ENCODE measurements at regions not wholly inside any gene's neighbourhood (a gene's known extent, or its start where the extent isn't known, plus 50 kb on each side); places are given as distances from the start of the nearest gene placed in this dataset.
"Not testable (repeated sequence)": the region's sequence is repeated elsewhere in the genome, so short reads cannot be mapped to it uniquely, and the experiment has no call there.

DNA sequence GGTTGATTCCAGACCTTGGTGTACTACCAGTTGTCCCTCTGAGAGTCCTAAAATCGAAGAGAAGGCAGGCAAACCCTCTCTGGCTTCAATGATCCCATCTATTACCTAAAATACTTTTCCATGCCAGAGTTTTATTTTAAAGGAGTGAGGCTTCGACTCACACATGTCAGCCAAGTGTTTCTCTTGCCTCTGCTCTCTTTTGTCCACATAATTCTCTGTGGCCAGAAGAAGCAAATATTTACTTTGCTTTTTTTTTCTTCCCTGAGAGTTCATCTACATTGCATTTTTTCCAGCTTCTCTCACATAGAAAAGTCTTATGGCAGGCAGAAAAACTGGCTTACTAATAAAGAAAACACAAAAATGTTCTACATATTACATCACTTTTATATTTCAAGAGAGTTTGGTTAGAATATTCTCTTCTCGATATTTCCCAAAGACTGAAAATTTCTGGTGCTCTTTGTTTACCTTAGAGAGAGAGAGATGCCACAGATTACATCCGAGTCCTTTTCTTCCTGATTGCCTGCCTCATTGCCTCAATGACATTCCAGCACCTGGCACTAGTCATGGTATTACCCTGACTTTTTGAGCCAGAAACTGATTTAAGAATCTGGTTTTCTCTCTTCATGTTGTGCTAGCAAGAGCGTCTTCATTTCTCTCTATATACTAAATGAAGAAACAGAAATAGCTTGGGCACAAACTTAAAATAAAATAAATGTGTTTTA, 170.3 kb upstream of the FAM174A start:
- not testable (repeated sequence) for DNase-seq

DNA sequence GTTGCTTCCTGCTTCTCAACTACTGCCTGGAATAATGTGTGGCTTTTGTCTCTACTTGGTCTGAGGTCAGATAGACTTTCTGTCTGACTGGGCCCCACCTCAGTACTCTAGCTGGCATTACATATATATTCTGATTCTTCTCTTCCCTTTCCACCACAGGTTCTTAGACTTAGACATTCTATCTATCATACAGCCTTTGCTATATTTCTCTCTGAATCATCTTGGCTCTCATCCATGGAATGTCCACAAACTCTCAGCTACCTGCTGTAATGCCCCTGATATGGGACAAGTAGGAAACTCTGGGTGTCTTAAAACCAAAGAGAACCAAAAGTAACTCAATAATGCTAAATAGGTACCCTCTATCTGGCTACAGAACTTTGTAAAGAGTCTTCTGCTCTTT, 170.8 kb upstream of the FAM174A start:
- not testable (repeated sequence) for DNase-seq

DNA sequence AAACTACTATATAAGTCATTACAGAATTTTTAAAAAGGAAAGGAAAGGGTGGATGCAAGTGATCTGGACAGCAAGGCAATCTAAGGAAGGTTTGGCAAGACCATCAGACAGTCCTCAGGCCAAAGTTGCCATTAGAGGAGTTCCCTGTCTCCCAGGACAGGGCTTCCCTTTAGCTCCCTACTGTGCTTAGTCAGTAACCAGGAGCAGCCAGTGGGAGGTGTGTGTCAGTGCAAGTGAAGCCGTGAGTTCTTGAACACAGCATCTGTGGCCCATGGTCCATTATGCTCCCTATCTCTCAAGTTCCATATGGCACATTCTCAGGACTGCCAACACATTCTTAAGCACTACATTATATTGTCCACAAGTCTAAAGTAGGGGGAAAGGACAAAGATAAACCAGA, 175.2 kb upstream of the FAM174A start:
- DNase-seq = not testable (repeated sequence)

DNA sequence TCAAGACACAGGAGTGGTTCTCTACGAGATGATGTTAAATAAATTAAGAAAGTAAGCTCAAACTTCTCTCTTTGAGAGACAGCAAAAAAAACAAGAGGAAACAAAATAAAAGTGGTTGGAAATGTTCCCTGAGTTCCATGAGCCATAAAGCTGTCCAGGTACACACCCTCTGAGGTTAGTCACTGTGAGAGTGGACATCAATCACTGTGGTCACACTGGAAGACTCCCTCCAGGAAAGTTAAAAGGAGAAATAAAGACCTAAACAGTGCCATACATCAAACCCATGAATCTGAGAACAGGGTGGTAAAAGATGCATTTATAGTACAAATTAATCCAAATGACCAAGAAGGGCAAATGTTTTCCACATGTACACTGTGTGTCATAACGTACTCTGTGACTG, 188.9 kb upstream of the FAM174A start:
- not testable (repeated sequence) for DNase-seq

DNA sequence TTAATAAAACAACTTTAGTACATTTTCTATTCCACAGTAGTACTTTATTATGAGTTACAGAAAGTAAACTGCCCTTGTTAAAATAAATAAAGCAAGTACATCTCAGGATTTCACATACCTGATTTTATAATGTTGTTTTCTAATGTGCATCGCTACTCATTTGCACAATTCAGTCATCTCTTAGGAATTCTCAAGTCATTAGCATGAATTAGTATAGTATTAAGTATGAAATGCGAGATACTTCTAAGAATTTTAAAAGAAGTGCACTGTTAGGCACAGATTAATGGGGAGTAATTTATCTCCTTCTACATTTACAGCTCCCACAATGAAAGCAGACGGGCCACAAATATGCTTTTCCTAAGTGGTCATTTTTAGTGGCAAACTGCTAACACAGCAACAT, 193.7 kb upstream of the FAM174A start:
- not testable (repeated sequence) for DNase-seq

DNA sequence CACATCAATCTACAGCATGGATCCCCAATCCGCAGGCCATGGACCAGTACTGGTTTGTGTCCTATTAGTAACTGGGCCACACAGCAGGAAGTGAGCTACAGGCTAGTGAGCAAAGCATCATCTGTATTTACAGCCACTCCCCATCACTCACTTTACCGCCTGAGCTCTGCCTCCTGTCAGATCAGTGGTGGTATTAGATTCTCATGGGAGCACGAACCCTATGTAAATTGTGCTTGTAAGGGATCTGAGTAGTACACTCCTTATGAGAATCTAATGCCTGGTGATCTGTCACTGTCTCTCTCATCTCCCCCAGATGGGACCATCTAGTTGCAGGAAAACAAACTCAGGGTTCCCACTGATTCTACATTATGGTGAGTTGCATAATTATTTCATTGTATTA, 212.7 kb upstream of the FAM174A start:
- no peak for DNase-seq

DNA sequence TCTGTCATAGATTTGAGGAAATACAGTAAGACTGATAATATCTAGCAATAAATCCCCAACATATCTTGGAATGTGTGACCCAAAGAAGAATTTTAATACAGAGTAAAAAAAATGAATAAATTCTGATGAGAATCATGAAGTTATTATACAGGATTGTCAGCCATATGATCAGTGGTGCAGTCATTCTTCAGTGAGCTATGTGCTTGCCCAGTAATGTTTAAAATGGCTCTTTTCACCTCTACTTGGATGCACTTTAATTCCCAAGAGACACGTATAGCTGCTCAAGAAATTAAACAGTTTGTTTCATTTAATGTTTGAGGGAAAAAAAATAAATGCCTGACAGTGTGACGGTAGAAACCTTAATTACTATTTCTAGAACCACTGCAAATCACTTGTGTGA, 215.3 kb upstream of the FAM174A start:
- no peak for DNase-seq

DNA sequence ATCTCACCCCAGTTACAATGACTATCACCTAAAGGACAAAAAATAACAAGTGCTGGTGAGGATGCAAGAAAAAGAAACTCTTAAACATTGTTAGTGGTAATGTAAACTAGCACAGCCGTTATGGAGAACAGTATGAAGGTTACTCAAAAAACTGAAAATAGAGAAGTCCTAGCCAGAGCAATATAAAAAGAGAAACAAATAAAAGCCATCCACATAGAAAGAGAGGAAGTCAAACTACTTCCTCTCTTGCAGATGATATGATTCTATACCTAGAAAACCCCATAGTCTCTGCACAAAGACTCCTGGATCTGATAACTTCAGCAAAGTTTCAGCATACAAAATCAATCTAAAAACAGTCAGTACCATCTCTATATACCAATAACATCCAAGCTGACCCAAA, 221.5 kb upstream of the FAM174A start:
- DNase-seq = no peak

DNA sequence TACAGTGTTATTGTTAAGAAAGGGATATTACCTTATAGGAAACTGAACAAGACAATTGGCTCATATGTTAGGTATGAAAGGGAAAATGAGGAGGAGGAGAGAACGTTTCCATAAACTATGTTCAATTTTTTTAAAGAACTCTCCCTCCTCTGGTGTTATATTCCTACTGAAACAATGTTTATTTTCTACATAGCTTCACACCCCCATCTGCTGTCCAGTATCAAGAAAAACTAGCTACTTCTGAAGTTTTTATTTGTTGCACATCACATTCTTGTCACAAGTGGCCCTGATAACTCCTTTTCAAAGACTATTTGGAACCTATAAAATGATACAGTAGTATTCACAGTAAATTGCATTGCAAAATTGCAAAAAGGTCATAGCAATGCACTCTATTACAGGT, 223.4 kb upstream of the FAM174A start:
- no peak for DNase-seq

DNA sequence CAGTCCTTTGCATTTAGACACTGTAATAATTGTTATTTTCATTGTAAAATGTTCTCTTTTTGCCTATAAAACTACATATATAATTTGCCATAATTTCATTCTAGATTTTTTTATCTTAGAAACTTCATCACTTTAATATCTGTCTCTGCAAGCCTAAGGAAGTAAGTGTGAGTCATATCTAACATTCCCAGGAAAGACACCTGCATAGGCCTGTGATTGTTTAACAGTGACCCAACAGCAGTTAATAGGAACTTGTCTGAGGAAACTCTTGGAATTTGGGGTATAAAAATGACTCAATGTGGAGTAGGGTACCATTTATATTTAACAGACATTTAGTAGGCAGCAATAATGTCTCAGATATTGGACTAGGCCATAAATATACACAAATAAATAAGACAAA, 229.2 kb upstream of the FAM174A start:
- DNase-seq = no peak

DNA sequence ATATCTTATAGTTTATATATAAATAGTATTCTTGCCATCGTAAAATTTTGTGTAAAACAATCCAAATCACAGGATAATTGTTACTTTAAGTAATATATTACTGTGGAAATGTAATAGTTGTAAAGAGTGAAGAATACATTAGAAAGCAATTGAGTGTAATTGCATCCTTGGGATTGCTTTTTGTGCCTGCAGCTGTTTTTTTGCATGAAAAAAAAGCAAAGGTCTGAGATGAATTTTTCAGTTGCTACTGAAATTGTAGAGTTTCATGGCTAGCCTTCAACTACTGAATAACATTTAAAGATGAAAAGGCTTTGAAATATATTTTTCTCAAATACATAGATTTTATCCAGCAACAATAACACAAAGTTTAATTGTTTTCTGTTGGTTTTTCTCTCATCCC, 232.0 kb upstream of the FAM174A start:
- DNase-seq = no peak

DNA sequence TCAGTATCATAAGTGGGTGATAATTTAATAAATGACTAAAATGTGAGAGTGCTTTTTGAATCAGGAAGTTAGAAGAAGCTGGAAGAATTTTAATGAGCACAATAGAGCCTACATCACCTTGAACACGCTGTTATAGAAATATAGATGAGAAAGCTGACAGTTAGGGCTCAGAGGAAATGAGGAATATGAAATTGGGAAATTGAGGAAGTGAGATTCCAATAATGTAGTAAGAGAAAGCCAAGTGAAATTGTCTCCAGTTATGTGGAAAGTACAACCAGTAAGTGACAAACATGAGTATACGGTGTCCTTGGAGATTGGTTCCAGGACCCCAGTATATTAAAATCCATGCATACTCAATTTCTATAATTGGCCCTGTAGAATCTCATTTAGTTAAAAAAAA, 235.9 kb upstream of the FAM174A start:
- no peak for DNase-seq

DNA sequence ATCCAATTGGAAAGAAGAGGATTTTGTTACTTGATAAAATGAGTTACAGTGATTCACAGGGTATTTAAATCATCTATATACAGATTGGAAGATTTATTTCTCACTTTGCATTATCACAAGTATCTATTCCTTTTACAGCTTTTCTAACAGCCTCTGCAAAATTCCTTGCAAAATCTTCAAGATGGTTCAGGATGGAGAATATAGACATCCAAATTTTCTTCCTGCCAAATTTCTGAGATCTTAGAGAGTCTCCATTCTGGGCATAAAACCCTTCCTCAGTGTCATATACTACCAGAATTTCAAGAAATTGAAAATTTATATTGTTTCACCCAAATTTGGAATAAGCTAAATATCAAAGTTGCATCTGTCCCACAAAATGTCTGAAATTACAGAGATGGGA, 259.1 kb upstream of the FAM174A start:
- no peak for DNase-seq

DNA sequence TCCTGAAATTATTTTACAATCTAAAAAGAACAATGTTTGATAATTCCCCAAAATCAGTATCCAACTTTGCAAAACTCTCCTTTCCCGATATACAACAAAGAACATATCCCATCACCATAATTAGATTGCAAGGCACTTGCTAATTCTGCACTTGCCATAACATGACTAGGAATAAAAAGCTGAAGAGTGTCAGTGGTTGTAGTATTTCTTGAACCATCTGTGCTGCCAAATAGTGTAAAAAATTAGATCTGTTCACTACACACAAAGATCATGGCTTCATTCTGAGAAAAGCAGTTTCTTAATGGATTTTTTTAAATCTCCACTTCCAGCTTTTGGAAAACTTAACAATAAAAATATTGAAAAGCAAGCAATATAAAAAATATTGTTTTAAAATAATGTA, 259.5 kb upstream of the FAM174A start:
- no peak for DNase-seq

DNA sequence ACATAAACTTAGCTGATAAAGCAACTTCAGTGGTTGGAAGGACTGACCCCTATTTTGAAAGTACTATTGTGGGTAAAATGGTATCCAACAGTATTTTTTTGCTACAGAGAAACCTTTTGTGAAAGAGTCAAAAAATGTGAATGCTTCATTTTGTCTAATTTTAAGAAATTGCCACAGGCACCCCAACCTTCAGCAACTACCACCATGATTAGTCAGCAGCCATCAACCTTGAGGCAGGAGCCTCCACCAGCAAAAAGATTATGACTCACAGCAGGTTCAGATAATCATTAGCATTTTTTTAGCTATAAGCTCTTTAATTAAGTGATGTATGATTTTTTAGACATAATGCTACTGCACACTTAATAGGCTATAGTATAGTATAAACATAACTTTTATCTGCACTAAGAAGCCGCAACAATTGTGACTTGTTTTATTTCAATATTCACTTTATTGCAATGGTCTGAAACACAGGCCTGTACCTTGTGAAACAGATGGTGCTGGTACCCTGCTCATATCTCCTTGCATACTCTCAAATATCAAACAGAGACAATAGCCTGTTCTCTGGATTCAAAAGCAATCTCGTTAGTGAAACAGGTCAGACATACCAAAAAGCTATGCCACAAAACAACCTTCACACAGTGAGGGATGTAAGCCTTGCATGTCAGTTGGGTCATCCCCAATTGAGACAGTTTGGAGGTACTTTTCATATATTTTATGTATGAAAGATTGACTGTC, 261.2 kb upstream of the FAM174A start:
- no peak for DNase-seq

DNA sequence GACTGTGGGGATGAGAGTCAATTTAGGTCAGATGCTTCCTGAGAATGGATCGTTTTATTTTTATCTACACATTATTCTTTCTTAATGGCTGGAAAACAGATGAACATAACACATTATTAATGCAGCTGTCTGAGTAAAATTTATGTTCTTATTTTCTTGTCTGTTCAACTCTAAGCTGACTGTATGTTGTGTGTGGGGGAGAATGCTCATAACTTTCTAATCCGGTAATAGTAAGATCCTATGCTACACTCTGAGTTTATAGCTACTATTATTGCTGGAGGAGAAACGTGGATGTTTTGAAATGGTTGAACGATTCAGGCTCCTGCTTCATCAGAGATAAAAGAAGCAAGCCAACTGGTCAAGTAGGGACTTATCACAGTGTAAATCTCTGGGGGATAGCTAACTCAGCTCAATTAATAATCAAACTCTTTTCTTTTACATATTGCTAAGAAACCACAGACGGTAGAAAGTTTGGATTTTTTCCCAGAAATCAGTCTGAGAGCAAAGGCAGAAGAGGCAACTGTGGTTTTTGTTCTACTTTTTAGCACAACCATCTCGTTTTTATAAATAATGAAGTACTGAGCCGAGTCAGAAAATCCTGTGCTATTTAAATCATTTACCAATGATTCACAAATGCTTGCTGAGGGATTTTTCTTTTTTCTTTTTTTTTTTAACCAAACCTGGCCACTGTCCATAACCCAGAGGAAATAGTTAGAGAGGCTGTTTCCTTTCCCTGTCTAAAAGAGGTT, 265.0 kb upstream of the FAM174A start:
- DNase-seq = no peak

DNA sequence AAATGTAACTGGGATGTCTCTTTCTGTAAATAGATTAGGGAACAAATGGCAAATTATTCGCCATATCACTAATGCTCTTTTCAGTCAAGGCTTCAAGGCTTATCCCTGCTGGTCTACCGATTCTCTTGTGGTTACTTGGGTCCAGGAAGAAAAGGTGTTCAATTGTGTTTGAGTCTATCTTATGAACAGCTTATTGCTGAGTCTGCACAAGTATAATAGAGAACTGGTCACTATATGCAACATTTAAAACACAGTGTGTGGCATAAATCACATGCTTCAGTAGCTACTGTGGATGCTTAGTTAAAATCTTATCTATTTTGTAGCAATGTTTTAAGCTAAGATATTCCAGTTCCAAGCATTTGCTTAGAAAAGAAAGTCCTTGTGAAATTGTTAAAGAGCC, 274.2 kb upstream of the FAM174A start:
- no peak for DNase-seq

DNA sequence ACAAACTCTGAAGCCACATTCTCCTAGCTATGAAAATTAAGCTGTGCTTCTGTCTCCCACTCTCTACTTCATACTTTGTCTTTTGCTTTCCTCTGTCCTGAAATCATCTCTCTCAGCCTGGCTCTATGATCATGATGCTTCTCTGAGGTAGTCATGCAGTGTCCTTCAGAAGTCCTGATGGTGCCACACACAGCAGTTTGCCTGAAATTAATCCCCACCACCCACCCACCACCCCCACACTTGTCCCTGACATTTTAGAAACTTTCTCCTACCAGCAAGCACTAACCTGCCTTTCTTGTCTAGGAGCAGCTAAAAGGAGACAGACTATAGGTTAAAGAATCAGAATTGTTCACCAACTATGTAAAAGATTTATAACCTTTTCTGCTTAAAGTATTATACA, 282.2 kb upstream of the FAM174A start:
- no peak for DNase-seq

DNA sequence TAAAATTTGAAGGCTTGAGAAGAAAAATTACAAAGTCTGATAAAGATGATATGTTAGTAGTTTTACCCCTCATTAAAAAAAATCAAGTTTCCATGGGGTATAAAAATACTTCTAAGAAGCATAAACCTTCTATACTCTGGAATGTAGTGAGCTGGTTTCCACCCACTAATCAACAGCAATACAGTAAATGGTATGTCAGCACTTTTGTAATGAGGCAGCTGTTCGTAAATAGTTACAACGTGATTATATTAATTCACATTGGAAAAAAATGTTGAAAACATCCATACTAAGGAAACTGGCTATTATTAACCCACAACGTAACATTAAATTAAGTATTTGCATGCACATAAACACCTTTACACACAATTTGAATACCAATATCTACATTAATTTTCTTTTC, 283.1 kb upstream of the FAM174A start:
- DNase-seq = no peak

DNA sequence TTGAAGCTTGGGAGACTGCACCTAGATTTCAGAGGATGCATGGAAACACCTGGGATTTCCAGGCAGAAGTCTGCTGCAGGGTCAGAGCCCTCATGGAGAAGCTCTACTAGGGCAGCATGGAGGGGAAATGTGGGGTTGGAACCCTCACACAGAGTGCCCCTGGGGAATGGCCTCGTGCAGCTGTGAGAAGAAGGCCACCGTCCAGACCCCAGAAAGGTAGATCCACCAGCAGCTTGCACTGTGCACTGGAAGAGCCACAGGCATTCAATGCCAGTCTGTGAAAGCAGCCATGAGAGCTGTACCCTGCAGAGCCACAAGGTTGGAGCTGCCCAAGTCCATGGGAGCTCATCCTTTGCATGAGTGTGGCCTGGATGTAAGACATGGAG, 285.3 kb upstream of the FAM174A start:
- no peak for DNase-seq

DNA sequence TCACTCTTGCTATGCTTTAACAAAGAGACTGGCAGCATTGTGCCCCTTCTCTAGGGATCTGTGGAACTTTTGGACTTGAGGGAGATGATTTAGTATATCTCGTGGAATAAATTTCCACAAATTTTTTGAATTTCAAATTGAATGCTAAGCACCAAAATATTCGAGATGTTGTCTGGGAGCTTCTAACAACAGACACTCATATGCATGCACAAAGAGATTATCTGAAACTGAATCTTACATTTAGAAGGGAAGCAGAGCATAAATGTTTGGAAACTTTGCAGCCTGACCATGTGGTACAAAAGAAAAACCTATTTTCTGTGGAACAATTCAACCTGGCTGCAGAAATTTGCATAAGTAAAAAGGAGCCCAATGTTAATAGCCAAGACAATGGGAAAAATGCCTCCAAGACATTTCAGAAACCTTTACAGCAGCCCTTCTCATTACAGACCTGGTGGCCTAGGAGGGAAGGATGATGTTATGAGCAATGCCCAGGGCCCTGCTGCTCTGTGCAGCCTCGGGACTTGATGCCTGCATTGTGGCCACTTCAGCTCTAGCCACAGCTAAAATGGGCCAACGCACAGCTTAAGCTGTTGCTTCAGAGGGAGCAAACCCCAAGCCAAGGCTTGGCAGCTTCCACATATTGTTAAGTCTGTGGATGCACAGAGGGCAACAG, 285.8 kb upstream of the FAM174A start:
- DNase-seq = no peak

DNA sequence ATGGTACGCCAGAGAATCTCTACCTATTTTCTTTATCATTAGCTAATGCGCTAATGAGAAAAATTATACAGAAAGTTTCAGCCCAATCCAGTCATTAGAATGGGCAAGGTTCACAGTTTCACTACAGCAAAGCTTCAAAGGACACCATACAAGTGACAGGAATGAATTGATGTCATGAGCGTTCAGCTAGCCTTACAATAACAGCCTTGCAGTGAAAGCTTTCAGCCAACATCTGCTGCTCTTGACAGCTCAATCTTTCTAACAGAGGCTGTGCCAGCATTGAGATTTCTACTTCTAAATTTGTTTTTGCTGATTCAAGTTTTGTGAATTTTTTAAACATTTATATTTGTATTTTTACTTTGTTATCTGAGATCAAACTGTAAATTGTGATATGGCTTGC, 302.4 kb upstream of the FAM174A start:
- DNase-seq = no peak

DNA sequence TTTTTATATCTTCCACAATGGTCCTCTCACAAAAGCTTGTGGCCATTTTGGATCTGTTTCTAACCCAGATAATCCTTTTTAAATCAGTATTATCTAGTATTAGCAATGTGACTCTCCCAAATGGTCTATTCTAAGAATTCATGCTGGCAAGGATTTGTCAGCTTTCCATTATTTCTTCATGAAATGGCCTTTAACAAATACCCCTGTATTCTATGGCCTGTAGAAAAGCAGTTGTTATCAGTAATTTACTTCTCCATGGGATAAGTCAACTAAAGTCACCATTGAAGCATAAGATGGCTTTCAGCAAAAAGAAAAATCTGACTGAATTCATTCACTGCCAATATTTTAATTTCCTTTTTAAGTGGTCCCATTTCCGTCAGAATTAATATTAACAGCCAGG, 346.4 kb upstream of the FAM174A start:
- no peak for DNase-seq

DNA sequence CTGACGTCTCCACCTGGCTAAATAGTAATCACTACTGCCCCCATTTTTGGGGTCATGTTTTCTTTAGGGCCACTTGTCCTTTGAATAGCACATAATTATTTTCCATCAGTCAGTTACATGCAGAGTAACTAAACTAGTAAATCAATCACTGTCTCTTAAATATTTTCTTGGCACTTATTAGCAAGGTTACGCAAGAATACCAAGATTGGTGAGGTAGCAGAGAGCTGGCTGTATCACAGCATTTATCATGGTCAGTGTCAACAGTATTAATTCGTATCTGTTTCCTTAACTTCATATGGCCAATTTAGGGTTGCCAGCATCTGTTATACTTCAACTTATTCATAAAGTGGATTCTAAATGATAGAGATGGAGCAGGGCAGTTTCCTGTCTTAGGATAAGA, 346.8 kb upstream of the FAM174A start:
- DNase-seq = no peak

Data from right forelimb (tissue), 1 donor.